Fibroblast of mammary gland (primary cell): ENCODE measurements at regions not wholly inside any gene's neighbourhood (a gene's known extent, or its start where the extent isn't known, plus 50 kb on each side); places are given as distances from the start of the nearest gene placed in this dataset.

ENCODE experiments used
- DNase-seq: peaks from one replicate; pipeline ENCODE4 v3.0.0-alpha.2; 2010; ENCODE audit warnings: low read depth
- H3K4me3 ChIP-seq: 2 replicates; pipeline ENCODE4 v1.5.1; 2011; ENCODE audit warnings: low read depth, mild to moderate bottlenecking, low read length, moderate library complexity; ENCODE audit not compliant: control insufficient read depth
- CTCF ChIP-seq: conservative IDR thresholded peaks from 2 replicates; pipeline ENCODE4 v1.5.1; 2011; ENCODE audit warnings: low read depth, low read length, inconsistent platforms; ENCODE audit not compliant: control insufficient read depth, insufficient read depth

GRCh38 chr16:86095906-86096485 lies 197.0 kb downstream of the IRF8 start:
- no peak overlapping the region for H3K4me3 ChIP-seq
- TF ChIP-seq CTCF, result no peak
- no peak for DNase-seq

DNA sequence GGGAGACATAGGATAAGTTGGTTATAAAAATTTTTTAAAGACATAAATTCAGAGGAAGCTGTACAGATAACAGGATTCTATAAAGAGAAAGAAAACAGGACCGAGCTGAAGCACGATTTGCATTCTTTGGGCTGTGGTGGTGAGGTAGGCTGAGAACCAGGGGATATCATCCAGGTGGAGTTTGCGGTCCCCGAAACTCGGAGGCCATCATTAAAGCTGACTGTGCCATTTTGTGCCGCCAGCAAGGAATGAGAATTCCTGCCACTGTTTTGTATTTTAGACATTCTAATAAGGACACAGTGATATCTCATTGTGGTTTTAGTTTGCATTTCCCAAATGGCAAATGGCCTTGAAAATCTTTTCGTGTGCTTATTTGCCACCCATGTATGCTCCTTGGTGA lies 197.9 kb downstream of the IRF8 start:
- no peak overlapping the region for H3K4me3 ChIP-seq
- DNase-seq, result no peak
- TF ChIP-seq CTCF, result no peak

DNA sequence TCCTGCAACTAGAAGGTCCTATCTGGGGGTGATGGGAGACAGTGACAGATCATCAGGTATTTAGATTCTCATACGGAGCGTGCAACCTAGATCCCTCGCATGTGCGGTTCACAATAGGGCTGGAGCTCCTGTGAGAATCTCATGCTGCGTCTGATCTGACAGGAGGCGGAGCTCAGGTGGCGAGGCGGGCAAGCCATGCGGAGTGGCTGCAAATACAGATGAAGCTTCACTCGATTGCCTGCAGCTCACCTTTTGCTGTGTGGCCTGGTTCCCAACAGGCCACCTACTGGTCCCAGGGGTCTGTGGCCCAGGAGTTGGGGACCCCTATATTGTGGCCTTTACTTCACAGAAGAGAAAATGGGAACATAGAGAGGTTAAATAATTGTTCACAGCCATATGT lies 200.4 kb downstream of the IRF8 start:
- DNase-seq, result no peak
- H3K4me3 ChIP-seq, result no peak overlapping the region
- TF ChIP-seq CTCF, result no peak

DNA sequence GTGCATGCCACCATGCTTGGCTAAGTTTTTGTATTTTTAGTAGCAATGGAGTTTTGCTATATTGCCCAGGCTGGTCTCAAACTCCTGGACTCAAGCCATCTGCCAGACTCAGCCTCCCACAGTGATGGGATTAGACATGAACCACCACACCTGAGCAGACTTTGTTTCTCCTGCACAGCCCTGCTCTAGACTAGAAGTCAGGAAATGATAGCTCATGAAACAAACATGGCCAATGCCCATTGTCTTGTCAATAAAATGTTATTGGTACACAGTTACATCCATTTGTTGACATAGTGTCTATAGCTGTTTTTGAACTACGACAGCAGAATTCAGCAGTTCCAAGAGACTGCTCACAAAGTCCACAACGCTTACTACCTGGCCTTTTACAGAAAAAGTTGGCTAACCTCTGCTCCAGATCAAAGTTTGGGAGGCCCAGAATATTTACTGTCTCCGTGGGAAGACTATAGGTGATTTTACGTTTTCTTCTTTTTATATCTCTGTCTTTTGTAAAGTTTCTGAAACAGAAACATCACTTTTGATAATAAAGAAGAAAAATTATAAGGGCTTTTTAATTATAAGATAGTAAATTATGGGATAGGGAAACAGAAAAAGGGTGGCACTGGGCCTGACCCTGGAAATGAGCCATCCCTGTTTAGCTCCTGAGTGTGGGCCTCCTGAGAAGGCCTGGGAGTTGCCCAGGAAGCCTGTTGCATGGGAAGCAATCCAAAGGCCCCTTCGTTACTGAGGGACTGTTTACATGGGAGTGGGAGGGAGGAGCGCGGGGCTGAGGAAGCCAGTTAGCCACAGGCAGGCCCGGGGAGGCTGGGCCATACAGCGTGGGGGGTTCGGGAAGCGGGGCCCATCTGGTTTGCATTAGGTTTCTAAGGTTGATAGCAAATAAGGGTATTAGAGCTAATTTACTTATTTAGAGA lies 201.5 kb downstream of the IRF8 start:
- DNase-seq, result no peak
- TF ChIP-seq CTCF, result no peak
- no peak overlapping the region for H3K4me3 ChIP-seq

DNA sequence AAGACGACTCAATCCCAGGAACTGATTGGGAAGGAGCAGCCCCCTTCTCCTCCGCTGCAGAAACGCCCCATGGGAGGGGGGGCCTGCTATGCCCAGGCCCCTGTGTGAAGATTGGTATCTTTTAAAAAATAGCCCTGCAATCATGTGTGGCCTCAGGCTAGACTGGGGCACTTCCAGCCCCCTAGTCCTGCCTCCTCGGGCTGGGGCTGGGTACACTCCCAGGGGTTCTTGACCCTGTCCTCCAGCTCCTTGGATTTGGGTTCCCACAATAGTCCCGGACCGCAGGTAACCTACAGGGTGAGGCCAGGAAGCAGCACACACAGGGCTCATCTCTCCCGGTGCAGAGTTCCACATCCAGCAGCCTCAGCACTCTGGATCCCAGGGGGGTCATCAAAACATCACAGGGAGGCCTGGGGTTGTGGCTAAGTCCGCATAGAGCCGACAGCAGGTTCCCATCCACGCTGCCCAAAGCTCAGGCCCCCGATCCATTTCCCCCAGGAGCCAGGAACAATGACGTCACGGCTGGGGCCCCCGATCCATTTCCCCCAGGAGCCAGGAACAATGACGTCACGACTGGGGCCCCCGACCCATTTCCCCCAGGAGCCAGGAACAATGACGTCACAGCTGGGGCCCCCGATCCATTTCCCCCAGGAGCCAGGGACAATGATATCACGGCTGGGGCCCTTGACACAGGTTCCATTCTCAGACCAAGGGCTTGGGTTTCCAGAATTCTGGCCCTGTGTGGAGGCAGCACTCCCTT lies 202.4 kb downstream of the IRF8 start:
- no peak for TF ChIP-seq CTCF
- no peak for DNase-seq
- no peak overlapping the region for H3K4me3 ChIP-seq

- DNase-seq, result no peak
- no peak for TF ChIP-seq CTCF
- no peak overlapping the region for H3K4me3 ChIP-seq
These were observed 202.9 kb downstream of the IRF8 start for GRCh38 chr16:86101897-86102157.
